Cerebellar cortex (tissue), 1 donor: ENCODE measurements at regions not wholly inside any gene's neighbourhood (a gene's known extent, or its start where the extent isn't known, plus 50 kb on each side); places are given as distances from the start of the nearest gene placed in this dataset.
A peak's percentile ranks its signal among the peaks of the same experiment; 100 is the strongest.
"Not testable (repeated sequence)": the region's sequence is repeated elsewhere in the genome, so short reads cannot be mapped to it uniquely, and the experiment has no call there.

Experiments used
- DNase-seq: peaks from one replicate; pipeline ENCODE4 v3.0.0-alpha.2; 2015; ENCODE audit warnings: low spot score

GRCh38 chr1:73854527-73854926 is 343.4 kb downstream of the LRRIQ3 start:
- no peak for DNase-seq

- no peak for DNase-seq
Observed at GRCh38 chr1:73842436-73842835, 355.5 kb downstream of the LRRIQ3 start.

GRCh38 chr1:73839922-73840321 is 358.1 kb downstream of the LRRIQ3 start:
- no peak for DNase-seq

- peak; percentile 86 for DNase-seq
Observed at GRCh38 chr1:73832276-73833181, 365.4 kb downstream of the LRRIQ3 start.

- DNase-seq = not testable (repeated sequence)
Observed at GRCh38 chr1:73827283-73827682, 370.7 kb downstream of the LRRIQ3 start.

- no peak for DNase-seq
Observed at GRCh38 chr1:73824065-73824464, 373.9 kb downstream of the LRRIQ3 start.

- DNase-seq = no peak
Observed at GRCh38 chr1:73821520-73821919, 376.5 kb downstream of the LRRIQ3 start.

GRCh38 chr1:73820843-73821242 is 377.1 kb downstream of the LRRIQ3 start:
- DNase-seq = no peak

- no peak for DNase-seq
Observed at GRCh38 chr1:73813716-73814115, 384.3 kb downstream of the LRRIQ3 start.

GRCh38 chr1:73813236-73813635 is 384.7 kb downstream of the LRRIQ3 start:
- no peak for DNase-seq

- no peak for DNase-seq
Observed at GRCh38 chr1:73811798-73812197, 386.2 kb downstream of the LRRIQ3 start.

- DNase-seq = no peak
Observed at GRCh38 chr1:73804935-73805334, 393.0 kb downstream of the LRRIQ3 start.

- no peak for DNase-seq
Observed at GRCh38 chr1:73803380-73803779, 394.6 kb downstream of the LRRIQ3 start.

- no peak for DNase-seq
Observed at GRCh38 chr1:73801912-73802429, 396.0 kb downstream of the LRRIQ3 start.

- no peak for DNase-seq
Observed at GRCh38 chr1:73800376-73800775, 397.6 kb downstream of the LRRIQ3 start.

- no peak for DNase-seq
Observed at GRCh38 chr1:73789965-73790364, 408.0 kb downstream of the LRRIQ3 start.

- peak; percentile 25 for DNase-seq
Observed at GRCh38 chr1:73784026-73784425, 413.9 kb downstream of the LRRIQ3 start.

- no peak for DNase-seq
Observed at GRCh38 chr1:73783352-73783751, 414.6 kb downstream of the LRRIQ3 start.

GRCh38 chr1:73782901-73783300 is 415.1 kb downstream of the LRRIQ3 start:
- no peak for DNase-seq

- DNase-seq = no peak
Observed at GRCh38 chr1:73781251-73781650, 416.7 kb downstream of the LRRIQ3 start.

- DNase-seq = peak; percentile 72
Observed at GRCh38 chr1:73778471-73778870, 419.5 kb downstream of the LRRIQ3 start.

GRCh38 chr1:73775896-73776295 is 422.1 kb downstream of the LRRIQ3 start:
- no peak for DNase-seq

GRCh38 chr1:73772941-73773340 is 425.0 kb downstream of the LRRIQ3 start:
- no peak for DNase-seq

GRCh38 chr1:73771396-73771795 is 426.6 kb downstream of the LRRIQ3 start:
- DNase-seq = no peak
